Fibroblast of the aortic adventitia (primary cell): ENCODE measurements at regions not wholly inside any gene's neighbourhood (a gene's known extent, or its start where the extent isn't known, plus 50 kb on each side); places are given as distances from the start of the nearest gene placed in this dataset.

ENCODE experiments used
- DNase-seq: peaks from one replicate; pipeline ENCODE4 v3.0.0-alpha.2; 2010; ENCODE audit warnings: low read depth
- H3K4me3 ChIP-seq: 2 replicates; pipeline ENCODE4 v1.5.1; 2011; ENCODE audit warnings: low read depth, mild to moderate bottlenecking, control low read depth, low read length, moderate library complexity
- CTCF ChIP-seq: IDR thresholded peaks from 2 replicates; pipeline ENCODE4 v1.5.1; 2011; ENCODE audit warnings: mild to moderate bottlenecking, low read length, control low read depth, inconsistent platforms; ENCODE audit not compliant: insufficient read depth

GRCh38 chr2:24418166-24418841, 58.0 kb upstream of the ITSN2 start:
- no peak for DNase-seq
- H3K4me3 ChIP-seq: no peak overlapping the region
- TF ChIP-seq CTCF: no peak

DNA sequence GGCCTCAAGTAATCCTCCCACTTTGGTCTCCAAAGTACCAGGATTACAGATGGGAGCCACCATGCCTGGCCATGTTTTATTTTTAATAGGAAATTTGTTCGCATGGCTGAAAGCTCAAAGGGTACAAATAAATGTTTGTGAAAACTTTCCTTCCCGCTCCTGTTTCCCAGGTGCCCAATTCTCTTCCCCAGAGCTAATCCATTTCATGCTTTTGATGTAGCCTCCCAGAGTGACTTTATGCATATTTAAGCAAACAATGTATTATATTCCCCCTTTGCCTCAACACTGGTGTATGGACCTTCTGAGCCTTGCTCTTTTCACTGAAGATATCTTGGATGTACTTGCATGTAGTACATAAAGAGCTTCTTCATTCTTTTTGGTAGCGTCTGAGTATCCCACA, 52.5 kb upstream of the ITSN2 start:
- no peak for TF ChIP-seq CTCF
- no peak for DNase-seq
- no peak overlapping the region for H3K4me3 ChIP-seq

DNA sequence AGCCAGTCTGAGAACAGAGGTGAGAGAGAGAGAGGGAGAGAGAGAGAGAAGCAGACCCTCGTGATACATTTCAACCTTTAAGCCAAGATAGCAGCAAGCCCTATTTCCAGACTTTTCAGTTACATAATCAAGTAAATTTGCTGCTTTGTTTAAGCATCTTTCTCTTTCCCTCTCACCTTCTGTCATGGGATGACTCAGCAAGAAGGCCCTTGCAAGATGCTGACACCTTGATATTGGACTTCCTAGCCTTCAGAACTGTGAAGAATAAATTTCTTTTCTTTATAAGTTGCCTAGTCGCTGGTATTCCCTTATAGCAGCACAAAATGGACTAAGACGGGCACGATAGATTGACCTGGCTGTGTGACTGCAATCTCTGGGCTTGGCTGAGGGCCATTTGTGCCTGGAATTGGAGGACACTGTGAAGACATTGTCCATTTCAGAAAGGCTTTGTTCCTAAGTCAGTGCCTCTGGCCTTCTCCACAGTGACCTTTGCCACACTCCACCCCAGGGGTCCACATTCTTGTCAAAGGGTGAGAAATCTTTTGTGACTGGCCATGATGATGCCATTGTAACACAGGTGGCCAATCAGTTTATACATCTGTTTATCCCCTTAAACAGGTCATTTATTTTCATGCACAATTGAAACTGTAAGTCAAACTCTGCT, 51.3 kb upstream of the ITSN2 start:
- no peak for DNase-seq
- TF ChIP-seq CTCF: no peak
- H3K4me3 ChIP-seq: no peak overlapping the region

DNA sequence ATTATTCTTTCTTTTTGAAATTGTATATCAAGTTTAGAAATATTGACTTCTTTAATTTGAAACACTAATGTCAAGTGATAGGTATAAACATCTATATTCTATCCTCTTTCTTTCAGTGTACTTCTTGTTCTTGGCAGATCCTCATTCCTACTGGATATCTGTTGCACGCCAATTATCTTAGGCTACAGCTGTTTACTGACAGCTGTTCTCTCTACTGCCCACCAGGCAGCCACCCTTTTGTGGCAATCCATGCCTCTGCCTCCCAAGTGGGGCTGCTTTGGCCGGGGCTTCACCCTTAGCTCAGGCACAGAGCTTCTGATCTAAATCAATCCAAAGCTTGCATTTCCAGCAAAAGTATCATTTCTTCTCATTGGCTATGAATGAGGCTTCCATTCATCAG, 50.6 kb upstream of the ITSN2 start:
- no peak overlapping the region for H3K4me3 ChIP-seq
- no peak for TF ChIP-seq CTCF
- no peak for DNase-seq

DNA sequence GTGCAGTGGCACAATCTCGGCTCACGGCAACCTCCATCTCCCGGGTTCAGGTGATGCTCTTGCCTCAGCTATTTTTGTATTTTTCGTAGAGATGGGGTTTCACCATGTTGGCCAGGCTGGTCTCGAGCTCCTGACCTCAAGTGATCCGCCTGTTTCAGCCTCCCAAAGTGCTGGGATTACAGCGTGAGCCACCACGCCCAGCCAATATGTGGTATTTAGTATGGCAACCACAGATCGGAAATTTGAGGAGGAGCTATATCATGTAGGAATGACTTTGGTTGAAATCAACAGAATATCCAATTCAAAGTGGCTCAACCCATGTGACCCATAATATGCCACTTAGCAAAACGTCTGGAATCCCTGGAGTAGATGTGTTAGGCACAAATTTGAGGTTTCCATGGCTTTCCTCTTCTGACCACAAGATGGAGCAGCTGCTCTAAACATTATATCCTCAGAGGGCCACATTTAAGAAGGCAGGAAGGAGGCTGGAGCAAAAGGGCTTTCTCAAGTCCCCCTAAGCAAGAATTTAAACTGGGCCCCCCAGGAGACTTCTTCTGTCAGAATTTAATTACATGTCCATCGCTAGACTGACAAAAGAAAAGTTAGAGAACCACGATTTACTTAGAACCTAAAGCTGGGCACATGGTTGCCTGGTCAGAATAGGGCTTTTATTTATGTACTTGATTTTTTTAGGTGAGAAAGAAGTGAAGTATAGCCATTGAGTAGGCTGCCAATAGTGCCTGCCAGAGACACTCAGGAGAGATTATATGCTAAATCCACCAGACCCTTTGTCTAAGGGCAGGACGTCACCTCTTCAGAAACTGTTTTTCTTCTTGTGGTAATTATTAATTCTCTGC, 49.6 kb upstream of the ITSN2 start:
- DNase-seq: peak; percentile 84
- TF ChIP-seq CTCF: peak; percentile 82
- H3K4me3 ChIP-seq: no peak overlapping the region
